H7 (cell line): ENCODE measurements at regions not wholly inside any gene's neighbourhood (a gene's known extent, or its start where the extent isn't known, plus 50 kb on each side); places are given as distances from the start of the nearest gene placed in this dataset.
A peak's percentile ranks its signal among the peaks of the same experiment; 100 is the strongest.

ENCODE experiments used
- DNase-seq: peaks from one replicate; pipeline ENCODE4 v3.0.0; 2012
- H3K27me3 ChIP-seq: 2 replicates; pipeline ENCODE4 v1.6.0; 2011; ENCODE audit warnings: mild to moderate bottlenecking, low read length; ENCODE audit not compliant: control insufficient read depth, insufficient read depth
- H3K36me3 ChIP-seq: replicated peaks from 2 replicates; pipeline ENCODE4 v1.5.1; 2011; ENCODE audit warnings: low read length; ENCODE audit not compliant: control insufficient read depth, insufficient read depth
- H3K4me3 ChIP-seq: 2 replicates; pipeline ENCODE4 v1.5.1; 2011; ENCODE audit warnings: low read depth, mild to moderate bottlenecking, control low read depth, low read length, moderate library complexity; ENCODE audit not compliant: insufficient read depth

DNA sequence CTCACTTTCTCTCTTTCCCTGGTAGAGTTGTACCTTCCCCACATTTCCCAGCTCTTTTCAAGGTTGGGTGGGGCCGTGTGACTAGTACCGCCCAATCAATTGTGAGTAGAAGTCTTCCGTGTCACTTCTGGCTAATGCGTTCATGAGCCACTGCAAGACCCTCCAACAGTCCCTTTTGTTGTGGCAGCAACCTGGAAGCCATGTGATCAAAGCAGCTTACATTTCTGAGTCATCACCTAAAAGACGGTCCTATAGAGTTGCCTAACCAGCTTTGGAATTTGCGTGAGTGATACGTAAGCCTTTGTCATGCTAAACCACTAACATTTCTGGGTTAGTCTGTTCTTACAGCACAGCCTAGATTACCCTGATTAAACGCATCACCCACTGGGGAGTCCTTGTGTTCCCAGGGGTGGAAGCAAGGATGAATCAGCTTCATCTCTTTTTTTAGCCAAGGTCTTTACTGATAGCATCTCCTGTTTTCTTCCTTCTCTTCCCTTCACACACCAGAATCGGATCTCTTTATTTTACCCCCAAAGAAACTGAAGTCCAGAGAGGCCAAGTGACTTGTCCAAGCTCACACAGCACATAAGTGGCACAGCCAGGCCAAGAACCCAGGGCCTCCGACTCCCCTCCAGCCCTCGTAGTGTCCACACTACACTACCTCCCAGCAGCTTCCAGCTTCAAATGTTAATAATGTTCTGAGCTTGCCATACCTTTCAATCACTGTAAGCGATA, 366.3 kb upstream of the XYLT1 start:
- Histone ChIP-seq H3K36me3 (no peaks in the 10 kb centered on the region), H3K27me3 (no peaks in the 10 kb centered on the region), H3K4me3 (no peak overlapping the region)
- peak; percentile 61 for DNase-seq

DNA sequence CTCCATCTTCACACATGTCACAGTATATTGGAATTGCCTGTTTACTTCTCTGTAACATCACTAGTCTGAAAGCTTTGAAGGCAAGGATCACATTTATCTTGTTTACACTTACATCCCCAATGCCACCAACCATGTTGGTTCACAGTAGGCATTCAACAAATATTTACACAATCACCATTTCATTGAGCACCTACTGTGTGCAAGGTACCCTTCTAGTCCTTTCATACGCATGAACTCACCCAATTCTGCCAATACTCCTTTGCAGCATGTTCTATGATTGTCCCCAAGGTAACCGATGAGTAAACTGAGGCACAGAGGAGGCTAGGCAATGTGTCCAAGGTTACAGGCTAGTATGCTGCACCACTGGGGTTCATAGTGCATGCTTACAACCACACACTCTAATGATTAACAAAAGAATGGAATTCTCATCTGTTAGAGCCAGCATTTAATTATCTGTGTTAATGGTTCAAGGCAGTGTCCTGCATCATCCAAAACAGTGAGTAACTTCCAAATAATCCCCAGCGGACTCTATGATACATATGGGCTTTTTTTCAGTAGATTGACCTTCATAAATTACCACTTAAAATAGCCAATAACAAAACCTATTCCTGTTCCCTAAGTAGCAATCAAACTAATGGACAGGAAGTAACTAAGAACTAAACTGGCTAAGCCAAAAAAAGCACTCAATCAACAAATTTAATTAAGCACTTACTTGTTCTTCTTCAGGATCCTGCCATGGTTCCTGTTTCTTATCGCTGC, 364.5 kb upstream of the XYLT1 start:
- no peak overlapping the region for H3K4me3 ChIP-seq
- no peaks in the 10 kb centered on the region for H3K27me3 ChIP-seq
- DNase-seq: no peak
- H3K36me3 ChIP-seq: no peaks in the 10 kb centered on the region

DNA sequence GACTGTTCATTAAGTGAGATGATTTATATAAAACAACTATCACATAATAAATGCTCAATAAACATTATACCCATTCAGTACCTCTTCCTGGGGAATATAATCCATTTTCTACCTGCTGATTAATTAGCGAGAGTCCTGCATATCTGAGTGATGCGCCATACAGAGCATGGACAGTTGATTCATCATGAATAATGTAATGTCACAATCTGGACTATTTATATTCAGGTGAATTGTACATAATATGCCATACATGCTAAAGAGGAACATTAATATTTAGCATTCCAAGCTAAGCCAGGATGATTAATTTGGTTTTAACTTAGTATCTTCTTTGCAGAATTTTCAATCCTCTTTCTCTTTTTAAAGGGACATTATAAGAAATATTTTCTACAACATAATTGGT, 362.0 kb upstream of the XYLT1 start:
- Histone ChIP-seq H3K4me3 (no peak overlapping the region), H3K36me3 (no peaks in the 10 kb centered on the region), H3K27me3 (no peaks in the 10 kb centered on the region)
- no peak for DNase-seq

DNA sequence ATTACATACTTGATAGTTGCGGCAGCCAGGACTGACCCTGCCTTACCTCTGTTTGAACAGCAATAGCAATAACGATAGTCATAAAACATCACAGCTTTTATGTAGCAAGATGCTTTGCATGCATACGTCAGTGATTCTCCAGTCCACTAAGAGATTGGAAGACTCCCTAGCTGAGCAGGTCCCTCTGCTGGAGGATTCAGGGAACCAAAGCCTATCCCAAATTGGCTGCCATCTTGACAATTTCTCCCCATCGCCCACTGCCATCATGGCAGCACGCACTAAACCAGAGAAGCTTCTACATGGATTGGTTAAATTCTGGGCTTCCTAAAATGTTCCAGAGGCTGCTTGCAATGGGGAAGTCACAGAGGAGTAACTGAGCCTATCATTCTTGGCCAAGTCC, 360.6 kb upstream of the XYLT1 start:
- H3K27me3 ChIP-seq: no peaks in the 10 kb centered on the region
- no peaks in the 10 kb centered on the region for H3K36me3 ChIP-seq
- H3K4me3 ChIP-seq: no peak overlapping the region
- no peak for DNase-seq

DNA sequence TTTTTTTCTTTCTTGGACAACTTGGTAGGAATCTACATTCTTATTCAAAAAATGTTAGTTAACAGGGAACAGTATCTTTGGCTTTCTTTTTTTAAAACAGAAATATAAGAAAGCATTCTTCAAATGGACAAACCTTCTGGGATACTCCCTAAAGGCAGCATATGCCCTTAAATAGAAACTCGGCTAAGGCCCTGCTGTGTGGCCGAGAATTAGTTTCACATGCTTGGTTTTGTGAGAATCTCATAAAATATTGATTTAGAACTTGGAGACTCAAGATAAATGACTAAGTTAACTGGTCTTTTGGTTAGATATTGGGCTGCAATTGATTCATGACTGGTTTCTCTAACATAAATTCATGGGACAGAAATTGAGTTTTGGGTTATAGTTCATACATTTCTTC, 359.9 kb upstream of the XYLT1 start:
- Histone ChIP-seq H3K36me3 (no peaks in the 10 kb centered on the region), H3K27me3 (no peaks in the 10 kb centered on the region), H3K4me3 (no peak overlapping the region)
- no peak for DNase-seq

DNA sequence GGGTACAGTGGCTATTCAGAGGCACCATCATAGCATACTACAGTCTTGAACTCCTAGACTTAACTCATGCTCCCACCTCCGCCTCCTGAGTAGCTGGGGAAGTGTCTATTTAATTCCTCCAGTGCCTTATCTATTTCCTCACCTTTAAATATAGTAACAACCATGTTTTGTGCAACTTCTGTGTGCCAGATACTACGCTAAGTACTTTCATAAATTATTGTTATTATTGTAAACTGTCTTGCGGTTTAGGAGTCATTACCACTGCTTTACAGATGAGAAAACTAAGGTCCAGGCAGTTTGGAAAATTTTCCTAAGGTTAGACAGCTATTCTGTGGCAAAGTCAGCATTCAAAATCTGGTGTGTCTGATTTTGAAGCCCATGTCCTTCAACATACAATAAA, 359.1 kb upstream of the XYLT1 start:
- no peaks in the 10 kb centered on the region for H3K36me3 ChIP-seq
- no peak for DNase-seq
- no peaks in the 10 kb centered on the region for H3K27me3 ChIP-seq

DNA sequence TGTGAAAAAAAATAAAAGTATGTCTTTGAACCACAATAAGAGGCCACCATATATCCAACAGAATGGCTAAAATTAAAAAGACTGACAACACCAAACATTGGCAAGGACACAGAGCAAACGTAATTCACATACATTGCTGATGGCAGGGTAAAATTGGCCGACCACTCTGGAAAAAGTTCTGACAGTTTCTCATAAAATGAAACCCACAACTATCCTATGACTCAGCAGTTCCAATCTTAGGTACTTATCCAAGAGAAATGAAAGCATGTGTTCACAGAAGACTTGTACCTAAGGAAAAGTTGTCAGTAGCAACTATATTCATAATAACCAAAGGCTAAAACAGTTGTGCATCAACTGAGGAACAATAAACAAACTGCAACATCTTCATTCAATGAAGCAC, 357.3 kb upstream of the XYLT1 start:
- Histone ChIP-seq H3K36me3 (no peaks in the 10 kb centered on the region), H3K4me3 (no peak overlapping the region), H3K27me3 (no peaks in the 10 kb centered on the region)
- DNase-seq: no peak

More for the DNA sequence above, 359.1 kb upstream of the XYLT1 start:
- H3K4me3 ChIP-seq: no peak overlapping the region

DNA sequence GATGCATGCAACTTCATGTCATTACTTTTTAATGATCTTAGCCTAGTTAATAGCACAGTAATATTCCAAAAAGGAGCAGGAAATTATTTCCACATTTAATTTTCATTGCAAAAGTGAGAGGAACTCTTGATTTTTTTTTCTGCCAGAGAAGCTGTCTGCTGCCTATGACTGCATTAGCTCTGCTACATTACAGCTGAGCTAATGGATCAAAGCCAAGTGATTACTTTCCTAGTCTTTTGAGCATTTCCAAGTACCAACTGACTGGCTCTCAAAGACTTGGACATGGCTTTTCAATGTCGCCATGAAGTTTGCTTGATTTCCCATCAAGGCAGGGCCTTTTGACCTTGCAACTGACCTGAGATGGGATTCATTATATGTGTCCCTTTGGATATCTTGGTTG, 356.6 kb upstream of the XYLT1 start:
- no peak for DNase-seq
- no peak overlapping the region for H3K4me3 ChIP-seq
- no peaks in the 10 kb centered on the region for H3K36me3 ChIP-seq
- H3K27me3 ChIP-seq: no peaks in the 10 kb centered on the region

DNA sequence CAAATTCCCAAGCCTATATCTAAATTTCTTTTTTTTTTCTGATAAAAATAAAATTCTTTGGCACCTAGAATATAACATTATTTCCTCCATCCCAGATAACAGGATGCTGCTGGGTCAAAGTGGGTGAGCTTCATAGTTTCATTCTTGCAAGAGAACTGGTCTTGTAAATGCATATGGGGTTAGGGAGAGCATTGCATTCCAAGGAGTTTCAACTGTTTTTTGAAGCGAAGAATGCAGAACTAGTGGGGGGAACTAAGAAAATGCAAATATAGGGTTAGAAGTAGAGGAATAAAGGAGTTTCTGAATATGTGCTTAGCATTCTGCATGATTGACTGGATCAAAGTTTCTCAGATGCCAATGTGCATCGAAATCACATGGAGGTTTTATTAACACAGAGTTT, 347.2 kb upstream of the XYLT1 start:
- no peak for DNase-seq
- Histone ChIP-seq H3K4me3 (no peak overlapping the region), H3K27me3 (no peaks in the 10 kb centered on the region), H3K36me3 (no peaks in the 10 kb centered on the region)

DNA sequence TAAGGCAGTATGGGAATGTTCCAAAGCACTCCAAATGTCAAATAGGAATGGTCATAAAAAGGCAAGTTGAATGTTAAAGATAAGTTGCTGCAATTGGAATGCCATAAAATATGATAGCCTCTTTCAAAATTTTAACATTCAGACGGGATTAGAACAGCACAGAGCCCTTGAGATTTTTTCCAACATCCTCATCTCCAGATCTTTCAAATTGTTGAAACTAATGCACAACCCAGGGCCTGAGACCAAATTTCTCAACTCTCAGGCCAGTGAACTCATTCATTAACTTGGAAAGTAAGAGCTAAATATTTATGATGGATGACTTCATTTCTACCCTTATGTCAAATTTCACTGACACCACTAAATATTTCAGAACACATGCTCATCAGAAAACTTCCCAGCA, 346.5 kb upstream of the XYLT1 start:
- no peaks in the 10 kb centered on the region for H3K36me3 ChIP-seq
- H3K4me3 ChIP-seq: no peak overlapping the region
- no peaks in the 10 kb centered on the region for H3K27me3 ChIP-seq
- no peak for DNase-seq

DNA sequence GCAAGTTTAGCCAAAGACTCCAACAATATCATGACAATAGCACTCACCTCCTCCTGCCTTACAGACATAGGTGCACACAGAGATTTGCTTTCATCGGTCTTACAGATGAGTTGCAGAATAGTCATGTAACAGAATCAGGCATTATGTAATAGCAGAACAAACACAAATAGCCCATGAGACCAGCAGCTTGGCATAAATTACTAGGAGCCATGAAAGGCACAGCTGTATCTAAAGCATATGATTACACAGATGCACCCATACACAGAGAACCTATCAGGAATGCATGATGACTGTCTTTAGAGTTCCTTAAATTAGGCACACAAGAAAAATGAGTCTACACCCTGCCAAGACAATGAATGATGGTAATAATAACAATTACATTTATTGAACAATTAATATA, 342.0 kb upstream of the XYLT1 start:
- no peaks in the 10 kb centered on the region for H3K36me3 ChIP-seq
- no peak for DNase-seq
- no peak overlapping the region for H3K4me3 ChIP-seq
- H3K27me3 ChIP-seq: no peaks in the 10 kb centered on the region

DNA sequence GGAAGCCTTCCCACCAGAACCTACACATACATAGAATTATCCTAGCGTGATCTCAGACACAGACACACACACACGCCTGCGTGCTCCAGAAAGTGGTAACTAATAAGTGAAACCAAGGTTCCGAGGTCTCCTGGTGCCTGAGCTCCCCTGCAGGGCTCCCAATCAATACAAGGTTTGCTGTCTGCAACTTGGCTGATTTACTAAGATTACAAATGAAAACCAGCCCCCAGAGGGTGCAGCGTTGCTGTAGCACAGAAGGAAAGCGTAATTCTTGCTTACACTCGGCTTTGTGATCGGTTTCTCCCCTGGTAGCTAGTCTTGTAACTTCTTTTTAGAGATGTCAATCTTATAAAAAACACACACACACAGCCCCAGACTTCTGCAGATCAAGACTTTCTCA, 334.1 kb upstream of the XYLT1 start:
- Histone ChIP-seq H3K36me3 (no peaks in the 10 kb centered on the region), H3K27me3 (no peaks in the 10 kb centered on the region), H3K4me3 (no peak overlapping the region)
- no peak for DNase-seq

DNA sequence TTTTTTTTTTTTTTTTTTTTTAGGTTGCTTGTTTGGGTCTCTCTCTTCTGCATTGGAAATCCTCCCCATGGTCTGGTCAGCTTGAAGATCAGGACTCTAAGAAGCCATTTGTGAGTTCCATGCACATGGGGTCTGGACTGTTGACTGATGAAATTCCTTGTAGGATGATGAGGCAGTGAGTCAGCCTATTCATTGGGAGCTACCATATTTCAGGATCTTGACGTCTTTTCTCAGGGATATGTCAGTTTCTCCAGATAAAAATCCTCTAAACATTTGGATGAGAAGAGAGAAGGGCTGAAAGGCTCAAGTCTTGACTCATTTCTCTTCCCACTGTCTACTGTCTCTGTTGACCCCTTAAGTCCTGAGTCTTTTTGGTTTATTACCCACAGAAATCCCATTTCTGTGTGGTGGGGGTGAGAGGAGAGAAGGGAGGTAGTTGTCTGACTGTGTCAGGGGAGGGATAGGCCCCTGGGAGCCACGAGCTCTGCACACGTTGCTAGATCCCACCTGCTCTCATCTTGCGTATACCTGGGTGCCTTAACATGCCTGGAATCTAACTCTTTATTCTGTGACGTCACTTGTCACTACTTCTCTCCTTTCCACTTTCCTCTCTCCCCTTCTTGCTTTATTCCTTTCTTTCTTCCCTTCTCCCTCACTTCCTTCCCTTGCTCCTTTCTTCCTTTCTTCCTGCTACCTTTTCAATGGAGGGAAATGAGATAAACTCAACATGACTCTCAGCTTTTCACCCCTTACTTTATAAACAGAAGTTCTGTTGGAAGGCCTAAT, 333.1 kb upstream of the XYLT1 start:
- Histone ChIP-seq H3K36me3 (no peaks in the 10 kb centered on the region), H3K27me3 (no peaks in the 10 kb centered on the region), H3K4me3 (no peak overlapping the region)
- DNase-seq: no peak

DNA sequence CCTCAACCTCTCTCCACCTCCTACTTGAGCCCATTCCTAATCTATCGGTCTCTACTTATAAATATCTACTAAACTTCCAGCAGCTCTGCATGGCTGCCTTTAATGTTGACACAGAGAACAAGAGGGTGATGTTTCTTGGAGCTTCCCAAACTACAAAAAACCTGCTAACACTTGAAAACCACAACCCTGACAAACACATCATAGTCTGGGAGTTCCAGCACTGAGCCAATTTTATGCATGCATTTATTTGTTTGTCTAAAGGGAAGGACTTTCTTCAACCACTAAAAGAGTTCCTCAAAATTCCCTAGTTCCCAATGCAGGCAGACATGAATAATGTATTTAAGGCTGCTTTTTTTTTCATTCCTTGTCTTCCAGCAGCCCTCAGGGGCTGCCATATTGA, 331.8 kb upstream of the XYLT1 start:
- no peaks in the 10 kb centered on the region for H3K36me3 ChIP-seq
- no peaks in the 10 kb centered on the region for H3K27me3 ChIP-seq
- DNase-seq: no peak
- H3K4me3 ChIP-seq: no peak overlapping the region

DNA sequence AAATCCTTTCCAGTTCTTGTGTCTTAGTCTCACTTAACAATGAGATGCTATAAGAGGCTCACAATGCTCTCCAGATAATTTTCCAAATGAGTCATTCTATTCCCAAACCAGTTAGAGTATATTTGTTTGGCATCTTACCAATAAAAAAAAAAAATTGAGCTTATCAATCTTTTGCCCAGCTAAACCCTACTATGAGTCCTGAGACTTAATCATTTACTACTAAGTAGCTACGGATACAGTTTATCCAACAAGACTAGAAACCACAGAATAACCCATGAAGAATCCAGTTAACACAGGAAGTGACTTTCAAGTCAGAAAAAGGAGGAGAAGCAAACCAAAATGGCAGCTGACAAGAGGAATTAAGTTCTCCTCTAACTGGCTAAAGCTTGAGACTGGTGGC, 330.3 kb upstream of the XYLT1 start:
- Histone ChIP-seq H3K36me3 (no peaks in the 10 kb centered on the region), H3K4me3 (no peak overlapping the region), H3K27me3 (no peaks in the 10 kb centered on the region)
- DNase-seq: no peak
